HG02759 (cell line): ENCODE measurements at regions not wholly inside any gene's neighbourhood (a gene's known extent, or its start where the extent isn't known, plus 50 kb on each side); places are given as distances from the start of the nearest gene placed in this dataset.
"Not testable (repeated sequence)": the region's sequence is repeated elsewhere in the genome, so short reads cannot be mapped to it uniquely, and the experiment has no call there.

Experiments used
- ATAC-seq: cut with Tn5 transposase; IDR thresholded peaks from one replicate; pipeline ENCODE4 v1.9.1; 2021; ENCODE audit warnings: mild to moderate bottlenecking, moderate library complexity; ENCODE audit not compliant: unreplicated experiment

DNA sequence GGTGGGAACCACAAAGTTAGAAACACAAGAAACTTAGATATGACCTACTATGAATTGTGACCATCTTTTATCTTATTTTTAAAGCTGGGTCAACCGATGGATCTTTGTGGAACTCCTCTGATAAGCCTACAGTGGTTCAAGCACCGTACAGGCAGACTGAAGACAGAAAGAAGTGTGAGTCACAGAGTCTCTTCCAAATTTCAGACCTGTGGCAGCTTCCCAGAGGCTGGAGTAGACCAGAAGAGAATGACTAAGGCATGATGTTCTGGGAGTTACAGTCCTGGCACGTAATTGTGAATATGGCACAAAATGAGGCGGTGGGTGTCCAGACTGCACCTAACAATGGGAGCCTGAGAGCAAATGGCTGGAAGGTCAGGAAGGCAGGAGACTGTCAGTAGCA, 70.0 kb downstream of the LMO4 start:
- ATAC-seq, result no peak

DNA sequence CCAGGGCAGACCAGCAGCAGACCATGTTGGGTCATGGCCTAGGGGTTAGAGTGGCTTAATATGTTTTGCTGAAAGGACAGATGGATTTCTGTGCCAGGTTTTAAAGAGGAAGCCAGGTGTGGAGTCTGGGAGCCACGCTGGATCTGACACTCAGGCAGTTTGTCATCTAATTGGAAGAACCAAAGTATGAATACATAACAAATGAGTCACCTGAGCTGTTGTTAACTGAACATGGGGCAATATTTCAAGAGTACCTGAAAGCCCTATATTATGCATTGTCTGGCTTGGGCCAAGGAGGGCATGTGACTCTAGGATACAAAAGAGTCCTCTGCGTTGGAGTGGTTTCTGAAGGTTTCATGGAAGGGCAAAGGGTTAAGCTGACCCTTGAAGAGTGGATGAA, 70.6 kb downstream of the LMO4 start:
- ATAC-seq, result no peak

DNA sequence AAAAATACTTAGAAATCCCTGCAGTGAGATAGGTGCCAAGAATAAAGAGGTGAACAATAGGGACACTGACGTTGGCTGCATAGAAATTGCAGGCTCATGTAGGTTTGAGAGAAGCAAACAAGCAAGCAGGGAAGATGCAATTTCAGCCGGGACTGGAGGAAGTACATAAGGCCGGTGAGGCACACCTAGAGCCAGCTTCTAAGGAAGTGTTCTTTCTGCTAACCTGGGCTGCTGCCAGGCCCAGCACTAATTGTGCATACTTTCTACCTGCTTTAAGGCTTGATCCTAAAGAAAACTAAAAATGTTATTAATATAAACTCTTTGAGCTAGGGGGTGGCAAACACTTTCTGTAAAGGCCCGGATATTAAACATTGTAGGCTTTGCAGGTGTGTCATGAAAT, 71.0 kb downstream of the LMO4 start:
- ATAC-seq, result no peak

DNA sequence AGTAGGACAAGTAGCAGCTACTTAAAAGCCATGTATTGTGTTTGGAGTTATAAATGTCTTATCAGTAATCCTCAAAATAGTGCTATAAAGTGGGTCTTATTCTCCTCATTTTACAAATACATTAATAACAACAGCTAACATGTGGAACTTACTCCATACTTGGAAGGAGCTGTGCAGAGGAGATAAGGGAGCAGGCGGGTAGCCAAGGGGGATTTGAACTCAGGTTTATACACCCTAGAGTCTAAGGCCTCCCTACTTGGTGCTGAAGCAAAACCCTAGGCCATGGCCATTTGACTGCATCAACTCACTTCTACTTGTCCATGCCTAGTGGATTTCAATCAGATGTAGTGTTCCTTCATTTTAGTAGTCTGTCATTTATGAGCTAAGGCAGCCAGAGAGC, 72.1 kb downstream of the LMO4 start:
- ATAC-seq, result no peak

DNA sequence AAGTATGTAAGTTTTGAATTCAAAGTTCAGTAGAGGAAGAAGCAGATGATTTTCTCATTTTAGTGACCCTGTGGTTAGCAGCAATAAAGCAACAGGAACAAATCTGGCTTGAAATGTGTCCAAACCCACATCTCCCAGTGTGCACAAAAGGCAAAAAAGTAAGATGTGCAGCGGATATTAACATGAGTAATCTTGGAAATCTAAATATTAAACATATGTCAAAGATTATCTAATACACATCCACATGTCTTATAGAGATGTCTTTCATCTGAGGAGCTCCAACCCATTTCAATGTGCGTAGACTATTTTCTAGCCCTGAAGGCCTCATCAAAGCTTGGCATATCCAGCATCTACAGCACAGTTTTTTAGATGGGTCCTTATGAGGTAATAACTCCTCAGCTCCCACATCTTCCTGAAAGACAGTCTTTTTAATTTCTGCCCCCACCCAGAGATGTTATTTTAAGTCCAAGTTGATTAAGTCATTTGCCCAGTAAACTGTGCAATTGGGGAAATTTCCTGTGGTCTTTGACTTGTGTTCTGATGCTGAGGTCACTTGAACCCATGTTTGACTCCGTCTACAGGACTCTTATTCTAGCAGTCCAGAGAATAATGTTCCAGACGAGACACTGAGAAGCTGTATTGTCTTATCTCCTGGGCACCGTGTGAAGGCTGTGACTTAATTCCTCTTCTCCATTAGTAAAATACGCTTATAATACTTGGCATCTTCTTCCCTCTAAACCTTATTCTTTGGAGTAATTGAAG, 73.7 kb downstream of the LMO4 start:
- ATAC-seq, result no peak

DNA sequence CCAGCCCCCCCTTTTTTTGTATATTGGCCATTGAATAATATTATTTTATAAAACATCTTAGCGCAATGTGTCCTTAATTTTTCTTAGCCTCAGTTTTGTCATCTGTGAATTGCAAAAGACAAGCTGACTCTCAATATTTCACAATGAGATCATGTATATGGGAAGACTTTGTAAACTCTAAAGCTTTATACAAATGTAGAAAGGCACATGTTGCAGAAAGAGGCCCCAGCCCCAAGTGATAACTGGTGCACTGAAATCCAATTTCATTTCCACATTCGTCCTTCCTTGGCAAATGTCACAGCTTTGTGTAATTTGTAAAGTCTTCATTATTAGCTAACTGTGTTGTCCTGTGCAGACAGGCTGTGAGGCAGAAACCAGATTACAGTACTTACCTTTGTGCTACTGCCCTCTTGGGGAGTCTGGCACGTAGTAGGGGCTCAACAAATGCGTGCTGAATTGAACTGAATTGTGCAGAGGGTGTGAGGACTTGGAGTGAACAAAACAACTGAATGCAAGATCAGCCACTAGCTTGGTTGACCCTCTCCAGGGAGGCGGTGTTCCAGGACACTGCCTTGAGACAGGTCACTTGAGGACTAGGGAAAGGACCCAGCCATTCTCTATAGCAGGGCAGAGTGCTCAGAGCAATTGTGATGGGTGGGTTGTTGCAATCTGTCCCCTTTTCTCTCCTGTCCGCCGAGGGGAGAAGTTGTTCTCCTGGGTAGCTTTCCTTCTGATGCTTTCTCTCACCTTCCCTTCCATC, 74.6 kb downstream of the LMO4 start:
- ATAC-seq, result no peak

DNA sequence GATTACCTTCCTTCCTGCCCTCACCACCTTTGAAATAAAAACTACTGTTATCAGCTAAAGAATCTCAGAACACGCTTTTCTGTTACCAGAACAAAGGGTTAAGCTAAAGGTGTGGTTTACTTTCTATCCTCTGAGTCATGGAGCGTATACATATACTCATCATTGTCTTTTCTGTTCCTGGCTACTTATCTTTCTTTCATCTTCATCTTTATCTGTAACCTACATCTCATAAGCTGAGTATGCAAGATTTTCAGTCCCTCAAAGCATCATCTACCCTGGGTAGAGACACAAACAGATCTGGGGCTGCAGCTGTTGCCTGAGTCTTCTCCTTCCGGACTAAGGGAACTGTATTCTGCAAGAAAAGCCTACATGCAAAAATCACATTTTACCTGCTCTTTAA, 75.6 kb downstream of the LMO4 start:
- ATAC-seq, result no peak

DNA sequence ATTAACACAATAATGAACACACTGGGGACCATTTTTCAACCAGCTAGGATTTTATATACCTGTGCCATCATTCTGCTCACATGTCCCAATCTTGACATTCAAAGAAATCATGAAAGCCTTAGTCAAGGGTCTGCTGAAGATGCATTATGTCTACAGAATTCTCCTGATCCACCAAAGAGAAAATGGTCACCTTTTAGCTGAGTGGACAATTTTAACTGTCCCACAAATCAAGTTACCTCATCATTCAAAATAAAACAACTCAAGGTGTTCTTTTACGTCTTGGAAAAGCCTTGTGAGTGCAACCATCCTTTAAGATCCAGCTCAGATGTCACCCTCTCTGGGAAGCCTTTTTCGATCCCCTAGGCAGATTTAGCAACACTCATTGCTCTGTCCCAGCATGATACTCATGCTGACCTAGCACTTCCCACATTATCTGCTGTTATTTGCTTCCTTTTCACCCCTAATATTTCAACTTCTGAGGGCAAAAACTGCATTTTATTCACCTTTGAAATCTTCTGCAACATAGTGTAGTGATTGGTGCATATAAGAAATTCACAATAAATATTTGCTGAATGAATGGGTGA, 80.1 kb downstream of the LMO4 start:
- ATAC-seq, result no peak

DNA sequence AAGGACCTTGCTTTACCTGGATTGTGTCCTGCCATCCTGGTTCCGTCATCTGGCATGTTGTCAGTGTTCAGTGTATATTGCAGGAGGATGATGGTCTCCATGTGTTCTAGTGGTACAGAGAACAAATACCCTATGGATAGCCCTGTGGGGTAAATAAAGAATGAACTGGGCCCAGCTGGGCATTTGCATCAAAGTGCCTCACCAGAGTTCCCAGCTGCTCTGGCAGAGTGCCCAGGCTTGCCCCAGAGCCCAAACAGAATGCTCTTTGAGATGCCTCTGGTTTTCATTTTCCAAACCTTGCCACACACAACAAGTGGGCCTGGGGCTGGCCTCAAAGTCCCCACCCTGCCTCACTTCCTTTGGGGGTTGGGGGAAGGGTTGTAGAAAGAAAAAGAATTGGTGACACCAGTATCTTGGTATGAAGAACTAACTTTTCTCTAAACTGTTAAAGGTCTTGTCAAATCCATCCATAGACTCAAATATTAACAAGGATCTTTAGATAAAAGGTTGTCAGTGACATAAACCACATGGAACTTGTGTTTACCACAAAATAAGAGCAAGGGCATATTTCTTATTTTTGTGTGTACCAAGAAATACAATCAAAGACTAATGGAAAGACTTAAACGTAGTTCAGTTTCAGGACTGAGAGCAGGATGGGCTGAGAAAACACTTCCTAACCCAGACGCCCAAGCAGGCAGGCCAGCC, 82.2 kb downstream of the LMO4 start:
- ATAC-seq, result no peak

DNA sequence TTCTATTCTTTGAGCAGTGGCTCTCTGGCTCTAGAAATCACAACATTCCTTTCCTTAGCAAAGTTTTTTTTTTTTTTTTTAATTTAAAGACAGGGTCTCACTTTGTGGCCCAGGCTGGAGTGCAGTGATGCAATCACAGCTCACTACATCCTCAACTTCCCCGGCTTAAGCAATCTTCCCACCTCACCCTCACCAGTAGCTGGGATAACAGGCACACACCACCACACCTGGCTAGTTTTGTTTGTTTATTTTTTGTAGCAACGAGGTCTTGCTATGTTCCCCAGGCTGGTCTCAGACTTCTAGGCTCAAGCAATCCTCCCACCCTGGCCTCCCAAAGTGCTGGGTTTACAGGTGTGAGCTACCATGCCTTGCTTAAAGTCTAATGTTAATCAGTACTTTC, 85.2 kb downstream of the LMO4 start:
- not testable (repeated sequence) for ATAC-seq

DNA sequence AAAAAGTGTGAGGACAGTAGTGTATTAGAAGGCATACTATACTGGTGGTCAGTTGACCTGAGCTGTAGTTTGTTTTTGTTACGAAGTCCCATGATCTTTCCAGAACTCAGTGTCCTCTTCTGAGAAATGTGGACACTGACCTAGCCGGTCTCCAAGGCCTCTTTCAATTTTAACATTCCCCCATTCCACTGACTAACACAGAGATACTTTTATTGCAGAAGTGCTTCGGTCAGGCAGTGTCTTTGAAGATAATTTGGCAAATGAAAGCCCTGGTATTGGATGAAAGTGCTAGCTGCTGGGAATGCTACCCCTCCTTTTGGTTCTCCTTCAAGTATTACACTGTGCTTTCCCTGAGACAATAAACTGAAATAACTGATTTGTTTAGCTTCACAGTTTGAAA, 89.4 kb downstream of the LMO4 start:
- no peak for ATAC-seq

DNA sequence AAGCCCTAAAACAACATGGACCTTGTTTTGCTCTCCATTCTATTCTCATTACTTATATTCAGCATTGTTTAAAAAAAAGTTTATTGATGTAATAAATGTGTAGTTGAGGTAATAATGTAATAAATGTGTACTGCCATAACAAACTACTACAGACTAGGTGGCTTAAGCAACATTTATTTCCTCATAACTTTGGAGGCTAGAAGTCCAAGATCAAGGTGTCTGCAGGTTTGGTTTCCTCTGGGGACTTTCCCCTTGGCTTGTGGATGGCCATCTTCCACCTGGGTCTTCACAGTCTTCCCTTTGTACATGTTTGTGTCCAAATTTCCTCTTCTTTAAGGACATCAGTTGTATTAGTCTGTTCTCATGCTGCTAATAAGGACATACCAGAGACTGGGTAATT, 93.1 kb downstream of the LMO4 start:
- no peak for ATAC-seq

DNA sequence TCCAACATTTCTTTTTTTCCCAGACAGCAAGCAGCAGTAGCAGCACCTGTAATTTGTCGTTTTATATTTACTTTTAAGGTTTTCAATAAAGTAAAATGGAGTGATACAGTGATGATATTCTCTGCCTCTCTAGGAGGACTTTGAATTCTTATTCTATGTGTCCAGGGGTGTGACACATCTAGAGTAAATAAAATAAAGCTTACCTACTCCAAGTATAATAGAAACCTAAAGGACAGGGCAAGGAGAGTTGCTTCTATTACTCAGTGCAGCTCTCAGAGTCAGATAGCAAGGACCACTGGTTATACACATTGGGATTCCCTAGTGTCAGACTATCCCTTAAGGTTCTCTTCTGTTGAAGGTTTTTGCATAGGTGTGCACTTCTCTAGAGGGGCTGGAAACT, 95.9 kb downstream of the LMO4 start:
- no peak for ATAC-seq

DNA sequence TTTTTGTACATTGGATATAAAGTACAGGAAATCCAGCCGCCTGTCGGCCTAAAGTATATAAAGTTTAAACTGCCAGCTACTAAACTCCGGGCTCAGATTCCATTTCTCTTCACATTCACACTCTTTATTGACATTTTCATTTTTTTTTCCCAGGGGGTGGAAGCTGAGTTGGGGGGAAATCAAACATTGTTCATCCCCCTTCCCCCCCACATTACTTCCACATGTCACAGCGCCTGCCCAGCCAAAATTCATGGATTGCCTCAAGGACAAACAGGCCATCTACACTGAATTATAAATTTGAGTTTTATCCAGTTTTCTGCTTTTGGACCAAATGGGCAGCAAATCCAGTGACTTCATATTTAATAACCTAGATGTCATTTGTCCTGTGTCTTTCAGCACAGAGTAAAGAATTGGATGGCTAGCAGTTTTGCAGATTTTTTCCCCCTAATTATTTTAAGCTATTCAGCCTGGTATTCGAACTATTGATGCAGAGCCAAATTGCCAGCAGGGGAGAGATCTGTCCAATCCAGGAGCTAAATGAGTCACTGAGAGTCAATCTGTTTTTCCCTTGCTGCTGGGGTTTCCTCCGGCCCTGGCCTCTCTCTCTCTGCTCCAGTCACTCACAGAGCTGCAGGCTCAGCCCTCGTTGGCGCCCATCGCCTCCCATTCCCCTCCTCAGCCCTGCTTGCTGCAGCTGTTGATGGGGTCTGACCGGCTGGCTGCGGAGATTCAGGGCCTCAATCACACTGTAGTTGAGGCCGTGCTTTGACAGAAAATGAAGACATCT, 98.0 kb downstream of the LMO4 start:
- ATAC-seq, result no peak

DNA sequence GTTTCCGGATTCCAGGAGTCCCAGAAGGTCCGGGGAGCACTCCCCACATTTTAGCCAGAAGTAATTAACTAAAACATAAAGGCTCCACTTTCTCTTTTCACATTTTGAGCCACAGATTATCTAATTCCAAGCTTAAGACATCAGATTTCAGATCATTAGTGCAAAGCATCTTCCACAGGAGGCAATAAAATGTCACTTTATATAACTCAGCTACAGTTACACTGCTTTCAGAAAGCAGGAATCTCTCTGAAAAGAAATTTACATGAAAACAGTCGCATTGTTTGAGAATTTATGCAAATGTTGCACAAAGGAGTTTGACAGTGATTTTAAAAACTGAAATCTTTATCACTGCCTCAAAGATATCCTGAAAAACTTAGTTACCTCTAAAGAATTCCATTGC, 99.7 kb downstream of the LMO4 start:
- ATAC-seq, result no peak

DNA sequence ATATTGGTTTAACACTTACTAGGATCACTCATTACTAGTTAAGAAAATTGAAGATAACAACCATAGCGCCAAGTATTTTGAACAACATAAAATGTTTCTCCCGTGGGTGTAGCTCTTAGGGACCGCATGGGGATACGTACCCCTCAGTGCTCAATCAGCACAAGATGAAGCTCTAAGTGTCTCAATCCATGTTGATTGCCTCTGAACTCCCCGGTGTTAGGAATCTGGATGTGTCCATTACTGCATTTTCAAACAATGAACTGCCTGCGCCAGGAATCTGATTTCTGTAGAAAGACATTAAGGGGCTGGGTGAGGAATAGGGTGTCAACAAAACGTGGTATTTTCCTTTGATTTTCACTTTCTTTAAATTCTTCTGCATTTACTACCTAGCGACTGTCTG, 100.2 kb downstream of the LMO4 start:
- no peak for ATAC-seq

DNA sequence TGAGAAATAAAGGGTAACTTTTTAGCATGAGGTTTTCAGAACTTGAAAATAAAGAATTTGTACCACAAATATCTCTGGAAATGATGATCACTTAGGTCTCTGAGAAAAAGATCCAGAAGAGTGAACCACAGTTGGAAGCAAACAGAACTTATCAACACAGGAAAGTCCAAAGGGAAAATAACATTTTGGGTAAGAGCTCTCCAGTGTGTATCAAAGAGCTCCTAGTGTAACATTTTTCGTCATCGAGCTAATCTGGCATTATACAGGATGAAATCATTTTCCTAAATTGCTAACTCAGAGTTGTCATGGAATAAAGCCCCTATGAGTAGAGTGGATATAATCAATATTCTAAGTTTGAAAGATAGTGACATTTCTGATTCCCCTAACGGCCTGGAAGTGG, 104.0 kb downstream of the LMO4 start:
- no peak for ATAC-seq

DNA sequence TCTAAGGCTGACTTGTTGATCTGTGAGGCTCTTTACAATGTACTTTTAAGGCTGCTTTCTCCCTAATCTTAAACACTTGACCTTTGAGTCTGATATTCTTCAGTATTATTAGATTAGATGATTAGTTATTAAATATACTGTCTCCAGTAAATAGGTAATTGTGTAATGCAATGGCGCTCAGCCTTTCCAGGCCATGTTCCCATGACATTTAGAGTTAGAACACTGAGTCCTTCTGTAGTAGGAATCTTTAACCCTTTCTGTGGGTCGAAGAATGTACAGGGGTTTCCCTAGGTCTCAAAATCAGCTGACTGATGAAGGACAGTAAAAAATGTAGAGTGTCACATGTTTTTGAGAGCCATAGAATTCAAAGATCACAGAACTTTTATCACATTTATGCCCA, 104.4 kb downstream of the LMO4 start:
- not testable (repeated sequence) for ATAC-seq

DNA sequence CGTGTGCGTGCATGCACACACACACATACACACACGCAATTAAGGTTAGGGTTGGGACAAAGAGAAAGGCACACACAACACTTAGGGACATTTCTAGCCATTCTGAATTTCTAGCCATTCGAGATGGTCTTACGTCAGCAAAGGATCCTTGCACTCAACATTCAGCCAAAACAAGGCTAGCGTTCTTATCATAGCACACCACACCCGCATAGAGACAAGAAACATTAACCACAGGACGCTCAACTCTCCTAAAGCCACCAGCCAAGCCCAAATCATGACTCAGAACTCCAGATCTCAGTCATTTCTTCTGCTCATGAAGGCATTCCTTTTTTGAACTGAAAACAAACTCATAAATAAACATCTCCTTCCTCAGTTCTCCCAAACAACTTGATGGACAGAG, 106.8 kb downstream of the LMO4 start:
- ATAC-seq, result peak; percentile 69

DNA sequence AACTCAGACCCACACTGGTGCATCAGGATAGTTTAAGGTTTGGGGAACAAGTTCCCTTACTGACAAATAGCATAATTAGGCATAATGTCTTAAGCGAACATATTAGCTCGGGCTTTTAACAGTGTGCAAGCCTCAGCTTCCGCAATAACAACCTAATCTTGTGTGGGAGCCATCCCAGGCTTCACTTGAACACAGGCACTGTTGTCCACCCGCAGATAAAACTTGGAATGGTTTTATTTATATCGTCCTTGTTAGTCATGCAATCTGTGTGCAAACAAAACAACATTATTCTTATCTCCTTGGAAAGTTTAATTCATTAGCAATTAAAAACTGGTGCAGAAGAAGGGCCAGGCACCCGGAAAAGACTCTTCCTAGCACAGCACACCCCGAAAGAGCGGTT, 107.4 kb downstream of the LMO4 start:
- not testable (repeated sequence) for ATAC-seq

DNA sequence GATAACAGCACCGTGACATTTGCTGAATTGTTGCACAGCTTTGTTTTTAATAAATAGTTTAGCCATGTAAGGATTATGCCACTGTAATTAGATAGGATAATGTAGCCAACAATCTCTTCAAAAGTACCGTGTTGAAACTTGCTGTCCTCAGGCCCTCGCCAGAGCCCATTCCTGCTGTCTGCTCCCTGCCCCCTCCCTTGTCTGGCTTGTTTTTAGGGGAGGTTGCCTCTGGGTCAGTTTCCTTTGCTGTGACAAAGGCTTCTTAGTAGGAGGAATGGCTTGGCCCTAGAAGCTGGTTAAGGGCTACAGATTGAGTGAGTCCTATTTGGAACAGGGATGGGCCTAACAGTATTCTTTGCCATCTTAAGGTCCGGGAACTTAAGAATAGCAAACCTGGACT, 107.9 kb downstream of the LMO4 start:
- no peak for ATAC-seq
